ENCODE measurements at regions not wholly inside any gene's neighbourhood (a gene's known extent, or its start where the extent isn't known, plus 50 kb on each side); places are given as distances from the start of the nearest gene placed in this dataset.

DNA sequence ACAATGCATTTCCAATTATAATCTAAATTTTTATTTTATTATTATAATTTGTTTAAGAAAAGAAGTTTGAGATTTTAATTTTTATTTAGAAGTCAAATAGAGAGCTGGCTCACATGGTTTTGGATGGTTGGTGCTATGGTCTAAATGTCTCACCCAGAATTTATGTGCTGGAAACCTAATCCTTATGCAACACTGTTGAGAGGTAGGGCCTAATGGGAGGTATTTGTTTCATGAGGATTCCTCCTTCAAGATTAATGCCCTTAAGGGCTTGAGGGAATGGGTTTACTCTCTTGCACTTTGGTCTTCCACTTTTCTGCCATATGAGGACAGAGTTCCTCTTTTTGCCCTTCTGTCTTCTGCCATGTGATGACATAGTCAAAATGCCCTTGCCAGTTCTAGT lies 960.5 kb upstream of the IGFBP7 start:
- no peaks in the 10 kb centered on the region for H3K9me3 ChIP-seq
- intact Hi-C loops (cut with DNase I, micrococcal nuclease): no loop called here
- DNase-seq (no peak), ATAC-seq (no peak)
- H3K4me3 ChIP-seq: no peak overlapping the region
- TF ChIP-seq, protein P1, sequence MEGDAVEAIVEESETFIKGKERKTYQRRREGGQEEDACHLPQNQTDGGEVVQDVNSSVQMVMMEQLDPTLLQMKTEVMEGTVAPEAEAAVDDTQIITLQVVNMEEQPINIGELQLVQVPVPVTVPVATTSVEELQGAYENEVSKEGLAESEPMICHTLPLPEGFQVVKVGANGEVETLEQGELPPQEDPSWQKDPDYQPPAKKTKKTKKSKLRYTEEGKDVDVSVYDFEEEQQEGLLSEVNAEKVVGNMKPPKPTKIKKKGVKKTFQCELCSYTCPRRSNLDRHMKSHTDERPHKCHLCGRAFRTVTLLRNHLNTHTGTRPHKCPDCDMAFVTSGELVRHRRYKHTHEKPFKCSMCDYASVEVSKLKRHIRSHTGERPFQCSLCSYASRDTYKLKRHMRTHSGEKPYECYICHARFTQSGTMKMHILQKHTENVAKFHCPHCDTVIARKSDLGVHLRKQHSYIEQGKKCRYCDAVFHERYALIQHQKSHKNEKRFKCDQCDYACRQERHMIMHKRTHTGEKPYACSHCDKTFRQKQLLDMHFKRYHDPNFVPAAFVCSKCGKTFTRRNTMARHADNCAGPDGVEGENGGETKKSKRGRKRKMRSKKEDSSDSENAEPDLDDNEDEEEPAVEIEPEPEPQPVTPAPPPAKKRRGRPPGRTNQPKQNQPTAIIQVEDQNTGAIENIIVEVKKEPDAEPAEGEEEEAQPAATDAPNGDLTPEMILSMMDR (IDR thresholded peaks at IDR 0.05): no peak
- no peaks in the 10 kb centered on the region for H3K36me3 ChIP-seq (ENCODE audit: low read depth)
- no peaks in the 10 kb centered on the region for H3K4me1 ChIP-seq (ENCODE audit: low read depth)

DNA sequence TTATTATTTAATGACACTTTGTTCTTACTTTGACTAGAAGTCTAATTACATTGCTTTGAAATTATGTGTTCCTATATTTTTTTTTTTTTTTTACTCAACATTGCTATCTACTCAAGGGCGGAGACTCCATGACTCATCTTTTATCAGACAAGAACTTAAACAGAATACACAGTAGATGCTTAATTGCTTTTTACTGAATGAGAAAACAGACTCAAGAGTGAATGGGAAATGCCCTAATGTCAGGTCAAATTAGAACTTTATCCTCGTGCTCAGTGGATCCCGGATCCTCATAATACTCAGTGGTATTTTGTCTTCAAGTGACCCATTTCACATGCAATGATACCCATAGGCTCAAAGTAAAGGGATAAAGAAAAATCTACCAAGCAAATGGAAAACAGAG lies 954.5 kb upstream of the IGFBP7 start:
- TF ChIP-seq, protein P1 (IDR thresholded peaks at IDR 0.05): no peak
- H3K4me1 ChIP-seq (ENCODE audit: low read depth): no peaks in the 10 kb centered on the region
- intact Hi-C loops (cut with DNase I, micrococcal nuclease): no loop called here
- ATAC-seq (no peak), DNase-seq (no peak)
- no peaks in the 10 kb centered on the region for H3K9me3 ChIP-seq
- H3K4me3 ChIP-seq: no peak overlapping the region
- H3K36me3 ChIP-seq (ENCODE audit: low read depth): no peaks in the 10 kb centered on the region

DNA sequence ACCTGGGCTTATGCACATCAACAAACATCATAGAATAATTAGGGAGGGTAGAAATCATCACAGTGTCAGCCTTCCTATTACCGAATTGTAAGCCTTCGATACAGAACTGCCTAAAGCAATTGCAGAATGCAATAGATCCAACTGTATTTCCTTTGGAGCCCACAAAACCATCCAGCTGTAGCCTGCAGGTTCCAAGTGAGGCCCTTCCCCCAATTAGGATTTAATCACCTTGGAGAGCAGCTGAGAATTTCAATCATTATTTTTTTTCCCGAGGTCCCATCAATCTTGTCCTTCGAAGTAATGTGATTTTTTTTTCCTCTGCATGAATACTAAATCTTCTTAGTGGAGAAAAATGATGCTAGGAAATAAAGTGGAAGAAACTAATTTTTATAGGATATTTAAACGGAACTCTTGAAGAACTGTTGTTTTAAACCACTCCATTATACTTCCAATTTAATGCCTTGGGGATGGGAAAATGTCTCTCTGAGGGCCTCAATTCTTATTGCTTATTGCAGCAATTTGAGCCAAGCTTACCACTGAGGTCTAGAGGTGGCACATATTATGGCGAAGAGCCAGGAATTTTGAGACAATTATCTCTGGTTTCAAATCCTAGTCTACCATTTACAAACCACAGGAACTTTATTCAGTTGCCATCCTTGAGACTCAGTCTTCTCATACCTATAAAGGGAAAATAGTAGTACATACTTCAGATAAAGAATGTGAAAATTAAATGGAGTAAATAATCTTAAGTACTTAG lies 953.4 kb upstream of the IGFBP7 start:
- H3K4me3 ChIP-seq: no peak overlapping the region
- ATAC-seq: no peak
- no peak for DNase-seq
- TF ChIP-seq, protein P1 (IDR thresholded peaks at IDR 0.05): no peak
- H3K36me3 ChIP-seq (ENCODE audit: low read depth): no peaks in the 10 kb centered on the region
- no peaks in the 10 kb centered on the region for H3K4me1 ChIP-seq (ENCODE audit: low read depth)
- no peaks in the 10 kb centered on the region for H3K9me3 ChIP-seq
- intact Hi-C loops (cut with DNase I, micrococcal nuclease): no loop called here

DNA sequence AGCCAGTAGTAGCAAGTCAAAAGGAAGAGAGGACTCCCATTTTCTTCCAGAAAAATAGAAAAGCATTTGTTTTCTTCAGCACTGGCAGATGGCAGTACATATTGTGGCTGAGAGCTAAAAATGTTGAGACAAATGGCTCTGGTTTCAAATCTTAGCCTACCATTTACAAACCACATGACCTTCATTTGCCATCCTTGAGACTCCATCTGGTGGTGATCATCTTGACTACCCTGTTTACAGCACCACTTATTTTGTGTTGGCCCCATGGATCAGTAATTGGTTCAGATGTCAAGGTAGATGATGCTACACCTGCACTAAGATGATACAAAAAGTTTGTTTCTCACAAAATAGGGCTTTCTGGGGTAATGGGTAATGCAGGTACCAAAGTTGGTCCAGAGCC lies 951.8 kb upstream of the IGFBP7 start:
- intact Hi-C loops (cut with DNase I, micrococcal nuclease): no loop called here
- no peak for DNase-seq
- TF ChIP-seq, protein P1 (IDR thresholded peaks at IDR 0.05): no peak
- no peaks in the 10 kb centered on the region for H3K9me3 ChIP-seq
- H3K36me3 ChIP-seq (ENCODE audit: low read depth): no peaks in the 10 kb centered on the region
- H3K4me1 ChIP-seq (ENCODE audit: low read depth): no peaks in the 10 kb centered on the region
- no peak overlapping the region for H3K4me3 ChIP-seq
- ATAC-seq: no peak

DNA sequence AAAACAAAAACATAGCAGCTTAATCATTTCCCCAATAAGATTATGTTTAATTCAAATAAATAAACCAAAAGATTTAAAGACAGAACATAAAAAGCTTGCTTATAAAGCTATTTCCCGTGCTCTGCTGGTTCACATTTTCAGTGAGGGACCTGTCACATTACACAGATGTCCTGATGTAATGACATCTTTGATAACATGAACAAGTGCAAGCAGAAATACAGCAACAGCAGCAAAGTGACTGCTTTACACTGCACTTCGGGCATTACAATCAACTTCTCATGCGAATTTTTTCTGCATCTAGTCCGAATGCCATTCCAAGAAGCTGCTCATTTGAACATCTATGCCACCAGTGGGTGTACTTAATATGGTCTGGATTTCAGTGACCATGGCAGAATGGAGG lies 940.3 kb upstream of the IGFBP7 start:
- H3K36me3 ChIP-seq (ENCODE audit: low read depth): no peaks in the 10 kb centered on the region
- H3K4me3 ChIP-seq: no peak overlapping the region
- H3K4me1 ChIP-seq (ENCODE audit: low read depth): no peaks in the 10 kb centered on the region
- ATAC-seq (no peak), DNase-seq (no peak)
- intact Hi-C loops (cut with DNase I, micrococcal nuclease): no loop called here
- no peaks in the 10 kb centered on the region for H3K9me3 ChIP-seq
- TF ChIP-seq, protein P1 (IDR thresholded peaks at IDR 0.05): no peak

DNA sequence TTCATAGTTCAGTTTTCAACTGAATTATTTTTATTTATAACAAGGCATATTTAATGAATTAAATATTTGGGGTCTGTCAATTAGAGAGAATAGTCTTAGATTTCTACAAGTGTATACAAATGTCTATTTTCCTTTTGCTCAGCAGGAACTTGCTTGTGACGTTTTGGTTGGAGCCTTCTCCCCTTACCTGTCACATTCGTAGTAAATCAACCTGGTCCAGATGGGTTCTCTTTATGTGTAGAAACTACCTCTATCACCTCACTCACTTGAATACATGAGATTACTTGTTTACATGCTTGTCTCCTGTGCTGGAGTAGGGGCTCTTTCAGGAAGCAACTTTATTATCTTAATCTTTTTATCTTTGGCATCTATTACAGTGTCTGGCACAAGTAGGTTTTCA lies 938.3 kb upstream of the IGFBP7 start:
- TF ChIP-seq, protein P1 (IDR thresholded peaks at IDR 0.05): no peak
- Histone ChIP-seq H3K36me3 (ENCODE audit: low read depth) (no peaks in the 10 kb centered on the region), H3K4me3 (no peak overlapping the region), H3K9me3 (peaks cover 6% of the 10 kb centered on the region), H3K4me1 (ENCODE audit: low read depth) (no peaks in the 10 kb centered on the region)
- intact Hi-C loops (cut with DNase I, micrococcal nuclease): no loop called here
- DNase-seq (no peak), ATAC-seq (no peak)

Data from mucosa of descending colon (tissue), 3 donors.